HG03159 (cell line): ENCODE measurements at regions not wholly inside any gene's neighbourhood (a gene's known extent, or its start where the extent isn't known, plus 50 kb on each side); places are given as distances from the start of the nearest gene placed in this dataset.

Source experiments
- ATAC-seq: cut with Tn5 transposase; IDR thresholded peaks from one replicate; pipeline ENCODE4 v1.9.1; 2021; ENCODE audit warnings: mild to moderate bottlenecking, moderate library complexity; ENCODE audit not compliant: unreplicated experiment

- no peak for ATAC-seq
These were observed 109.0 kb upstream of the ATP10B start for GRCh38 chr5:160961038-160961437.

- ATAC-seq = no peak
These were observed 108.6 kb upstream of the ATP10B start for GRCh38 chr5:160960592-160960991.

- ATAC-seq = peak; percentile 48
These were observed 107.8 kb upstream of the ATP10B start for GRCh38 chr5:160959804-160960203.

GRCh38 chr5:160957312-160957861 is 105.4 kb upstream of the ATP10B start:
- ATAC-seq = peak; percentile 58

- ATAC-seq = no peak
These were observed 104.0 kb upstream of the ATP10B start for GRCh38 chr5:160956051-160956450.

- no peak for ATAC-seq
These were observed 98.3 kb upstream of the ATP10B start for GRCh38 chr5:160950311-160950710.

GRCh38 chr5:160940725-160941124 is 88.7 kb upstream of the ATP10B start:
- no peak for ATAC-seq

GRCh38 chr5:160938532-160938931 is 86.5 kb upstream of the ATP10B start:
- no peak for ATAC-seq

- ATAC-seq = no peak
These were observed 85.6 kb upstream of the ATP10B start for GRCh38 chr5:160937570-160937969.

- no peak for ATAC-seq
These were observed 83.8 kb upstream of the ATP10B start for GRCh38 chr5:160935776-160936175.

- ATAC-seq = no peak
These were observed 79.3 kb upstream of the ATP10B start for GRCh38 chr5:160931283-160931682.

GRCh38 chr5:160930406-160930805 is 78.4 kb upstream of the ATP10B start:
- ATAC-seq = no peak

GRCh38 chr5:160929906-160930305 is 77.9 kb upstream of the ATP10B start:
- ATAC-seq = no peak

- ATAC-seq = no peak
These were observed 77.3 kb upstream of the ATP10B start for GRCh38 chr5:160929360-160929759.

GRCh38 chr5:160926428-160926827 is 74.4 kb upstream of the ATP10B start:
- ATAC-seq = no peak

- ATAC-seq = no peak
These were observed 73.3 kb upstream of the ATP10B start for GRCh38 chr5:160925281-160925680.

- no peak for ATAC-seq
These were observed 72.1 kb upstream of the ATP10B start for GRCh38 chr5:160923936-160924710.

GRCh38 chr5:160923411-160923810 is 71.4 kb upstream of the ATP10B start:
- no peak for ATAC-seq

- ATAC-seq = no peak
These were observed 70.3 kb upstream of the ATP10B start for GRCh38 chr5:160922311-160922710.

- no peak for ATAC-seq
These were observed 69.6 kb upstream of the ATP10B start for GRCh38 chr5:160921423-160922285.

GRCh38 chr5:160919626-160920025 is 67.6 kb upstream of the ATP10B start:
- no peak for ATAC-seq

GRCh38 chr5:160918386-160918785 is 66.4 kb upstream of the ATP10B start:
- ATAC-seq = no peak
